ENCODE measurements at regions not wholly inside any gene's neighbourhood (a gene's known extent, or its start where the extent isn't known, plus 50 kb on each side); places are given as distances from the start of the nearest gene placed in this dataset.

DNA sequence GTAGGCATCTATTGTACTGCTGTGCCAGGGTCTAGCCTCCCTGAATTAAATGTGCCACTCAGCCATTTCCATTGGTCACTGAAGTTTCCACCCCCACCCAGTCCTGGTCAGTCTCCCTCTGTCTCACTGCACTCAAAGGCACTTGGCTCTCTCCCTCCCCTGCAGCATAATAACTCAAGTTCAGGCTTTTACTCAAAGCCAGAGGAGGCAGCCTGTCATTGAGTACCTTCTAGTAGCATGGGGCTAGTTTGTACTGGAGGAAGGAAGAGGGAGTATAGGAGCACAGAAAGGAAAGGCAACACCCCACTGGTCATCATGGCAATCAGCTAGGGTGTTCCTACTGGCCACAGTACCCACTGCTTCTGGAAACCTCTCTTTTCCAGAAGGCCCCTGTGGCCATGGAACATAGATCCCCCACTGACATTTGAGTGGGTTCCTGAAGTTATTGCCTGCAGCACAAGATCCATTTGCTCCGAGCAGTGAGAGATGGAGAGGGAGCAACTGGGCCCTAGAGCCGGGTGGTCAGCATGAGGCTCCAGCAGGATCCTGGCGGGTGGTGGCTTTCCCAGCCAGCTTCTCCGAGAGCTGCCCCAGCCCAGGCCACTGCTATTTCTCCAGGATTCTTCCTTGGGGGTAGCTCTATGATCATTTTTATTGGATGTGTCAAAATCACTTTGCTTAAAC, 89.9 kb upstream of the CPEB4 start:
- H3K4me3 ChIP-seq: no peak overlapping the region
- no peak overlapping the region for H3K27ac ChIP-seq
- TF ChIP-seq, protein P1, sequence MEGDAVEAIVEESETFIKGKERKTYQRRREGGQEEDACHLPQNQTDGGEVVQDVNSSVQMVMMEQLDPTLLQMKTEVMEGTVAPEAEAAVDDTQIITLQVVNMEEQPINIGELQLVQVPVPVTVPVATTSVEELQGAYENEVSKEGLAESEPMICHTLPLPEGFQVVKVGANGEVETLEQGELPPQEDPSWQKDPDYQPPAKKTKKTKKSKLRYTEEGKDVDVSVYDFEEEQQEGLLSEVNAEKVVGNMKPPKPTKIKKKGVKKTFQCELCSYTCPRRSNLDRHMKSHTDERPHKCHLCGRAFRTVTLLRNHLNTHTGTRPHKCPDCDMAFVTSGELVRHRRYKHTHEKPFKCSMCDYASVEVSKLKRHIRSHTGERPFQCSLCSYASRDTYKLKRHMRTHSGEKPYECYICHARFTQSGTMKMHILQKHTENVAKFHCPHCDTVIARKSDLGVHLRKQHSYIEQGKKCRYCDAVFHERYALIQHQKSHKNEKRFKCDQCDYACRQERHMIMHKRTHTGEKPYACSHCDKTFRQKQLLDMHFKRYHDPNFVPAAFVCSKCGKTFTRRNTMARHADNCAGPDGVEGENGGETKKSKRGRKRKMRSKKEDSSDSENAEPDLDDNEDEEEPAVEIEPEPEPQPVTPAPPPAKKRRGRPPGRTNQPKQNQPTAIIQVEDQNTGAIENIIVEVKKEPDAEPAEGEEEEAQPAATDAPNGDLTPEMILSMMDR (IDR thresholded peaks at IDR 0.05): no peak
- no peak for DNase-seq (ENCODE audit: low spot score)

DNA sequence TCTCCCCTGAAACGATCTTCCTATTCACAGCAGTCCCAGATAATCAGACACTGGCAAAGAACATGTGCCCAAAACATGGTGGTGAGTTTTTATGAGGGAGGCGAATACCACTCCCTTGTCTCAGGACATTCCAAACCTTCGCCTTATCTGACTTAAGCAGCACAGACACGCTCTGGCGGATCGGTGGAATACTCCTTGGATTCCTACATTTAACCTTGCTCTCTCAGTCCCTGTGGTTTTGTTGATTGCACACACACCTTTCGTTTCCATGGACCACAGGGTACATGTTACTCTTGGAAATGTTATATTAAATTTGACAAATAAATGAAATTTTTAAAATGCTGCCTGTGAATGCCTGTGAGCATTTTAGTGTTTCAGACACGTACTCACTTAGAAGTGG, 87.8 kb upstream of the CPEB4 start:
- TF ChIP-seq, protein P1 (IDR thresholded peaks at IDR 0.05): no peak
- DNase-seq (ENCODE audit: low spot score): no peak
- Histone ChIP-seq H3K27ac (no peak overlapping the region), H3K4me3 (no peak overlapping the region)

DNA sequence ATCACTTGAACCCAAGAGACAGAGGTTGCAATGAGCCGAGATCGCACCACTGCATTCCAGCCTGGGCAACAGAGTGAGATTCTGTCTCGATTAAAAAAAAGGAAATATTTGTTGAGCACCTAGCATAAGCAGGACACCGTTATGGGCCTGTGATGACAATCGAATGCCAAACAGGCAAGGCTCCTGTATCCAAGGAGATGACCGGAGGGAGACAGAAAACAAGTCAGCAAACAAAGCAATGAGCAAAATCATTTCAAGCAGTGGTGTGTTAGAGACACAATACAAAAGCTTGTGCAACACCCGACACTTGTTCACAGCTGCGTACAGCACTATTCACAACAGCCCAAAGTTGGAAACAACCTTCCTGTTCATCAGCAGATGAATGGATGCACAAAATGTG, 87.1 kb upstream of the CPEB4 start:
- H3K27ac ChIP-seq: no peak overlapping the region
- no peak for DNase-seq (ENCODE audit: low spot score)
- TF ChIP-seq, protein P1 (IDR thresholded peaks at IDR 0.05): no peak
- H3K4me3 ChIP-seq: no peak overlapping the region

DNA sequence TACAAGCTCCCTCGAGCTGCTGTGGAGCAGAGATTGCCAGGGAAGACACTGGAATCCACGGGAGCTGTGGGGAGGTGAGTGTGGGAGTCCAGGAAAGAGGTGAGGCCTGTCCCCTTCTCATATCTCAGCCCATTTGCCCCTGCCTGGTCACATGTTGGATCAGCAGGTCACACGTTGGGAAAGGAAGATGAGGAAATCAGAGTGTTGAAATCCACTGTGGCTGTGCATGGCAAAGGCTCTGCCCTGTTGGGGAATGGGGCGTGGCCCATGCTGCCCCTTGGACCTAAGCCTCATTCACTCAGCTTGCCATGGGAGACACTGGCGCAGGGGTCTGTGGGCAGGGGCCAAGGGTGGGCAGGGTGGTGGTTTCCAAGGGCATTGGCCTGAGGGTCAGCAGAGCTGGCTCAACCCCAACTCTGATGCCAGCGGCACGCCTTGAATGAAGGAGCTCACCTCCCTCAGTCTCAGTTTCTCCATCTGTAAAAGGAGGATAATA, 85.4 kb upstream of the CPEB4 start:
- no peak overlapping the region for H3K4me3 ChIP-seq
- no peak for DNase-seq (ENCODE audit: low spot score)
- no peak overlapping the region for H3K27ac ChIP-seq
- TF ChIP-seq, protein P1 (IDR thresholded peaks at IDR 0.05): no peak

DNA sequence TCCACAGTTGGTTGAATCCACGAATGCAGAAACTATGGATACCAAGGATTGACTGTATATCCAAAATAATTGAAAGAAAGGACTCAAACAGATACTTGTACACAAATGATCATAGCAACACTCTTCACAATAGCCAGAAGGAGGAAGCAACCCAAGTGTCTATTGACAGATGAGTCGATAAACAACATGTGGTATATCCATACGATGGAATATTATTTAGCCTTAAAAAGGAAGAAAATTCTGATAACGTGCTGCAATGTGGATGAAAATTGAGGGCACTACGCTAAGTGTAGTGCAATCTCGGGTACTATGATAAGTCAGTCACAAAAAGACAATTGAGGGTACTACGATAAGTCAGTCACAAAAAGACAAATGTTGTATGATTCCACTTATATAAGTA, 83.6 kb upstream of the CPEB4 start:
- Histone ChIP-seq H3K27ac (no peak overlapping the region), H3K4me3 (no peak overlapping the region)
- TF ChIP-seq, protein P1 (IDR thresholded peaks at IDR 0.05): no peak
- DNase-seq (ENCODE audit: low spot score): no peak

DNA sequence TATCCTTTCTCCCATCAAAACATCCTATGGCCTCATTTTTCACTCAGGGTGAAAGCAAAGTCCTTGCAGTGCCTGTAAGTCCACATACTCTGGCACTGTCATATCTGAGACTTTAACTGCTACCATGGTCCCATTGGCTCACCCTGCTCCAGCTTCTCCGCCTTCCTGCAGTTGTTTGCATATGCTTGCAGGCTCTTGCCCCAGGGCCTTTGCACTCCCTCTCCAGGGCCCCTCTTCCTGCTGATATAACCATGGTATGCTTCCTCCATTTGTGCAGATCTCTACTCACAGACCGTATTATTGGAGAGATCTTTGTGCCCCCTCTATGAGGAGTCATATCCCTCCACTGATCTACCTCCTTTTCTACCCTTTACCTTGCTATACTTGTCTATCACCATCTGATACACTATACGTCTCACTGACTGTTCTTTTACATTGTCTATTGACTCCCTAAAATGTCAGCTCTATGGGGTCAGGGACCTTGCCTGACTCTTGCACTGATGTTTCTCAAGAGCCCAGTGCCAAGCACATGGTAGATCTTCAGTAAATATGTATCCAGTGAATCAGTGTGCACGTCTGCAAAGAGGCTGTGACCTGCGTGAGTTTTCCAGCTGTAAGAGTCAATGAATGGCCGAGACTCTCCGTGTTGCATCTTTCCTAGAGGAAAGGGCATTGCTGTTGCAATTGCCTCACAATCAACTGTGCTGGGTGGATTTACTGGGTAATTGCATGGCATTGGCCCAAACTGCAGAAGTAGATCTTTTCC, 81.7 kb upstream of the CPEB4 start:
- no peak for DNase-seq (ENCODE audit: low spot score)
- Histone ChIP-seq H3K27ac (no peak overlapping the region), H3K4me3 (no peak overlapping the region)
- TF ChIP-seq, protein P1 (IDR thresholded peaks at IDR 0.05): no peak
